ENCODE measurements at regions not wholly inside any gene's neighbourhood (a gene's known extent, or its start where the extent isn't known, plus 50 kb on each side); places are given as distances from the start of the nearest gene placed in this dataset.

DNA sequence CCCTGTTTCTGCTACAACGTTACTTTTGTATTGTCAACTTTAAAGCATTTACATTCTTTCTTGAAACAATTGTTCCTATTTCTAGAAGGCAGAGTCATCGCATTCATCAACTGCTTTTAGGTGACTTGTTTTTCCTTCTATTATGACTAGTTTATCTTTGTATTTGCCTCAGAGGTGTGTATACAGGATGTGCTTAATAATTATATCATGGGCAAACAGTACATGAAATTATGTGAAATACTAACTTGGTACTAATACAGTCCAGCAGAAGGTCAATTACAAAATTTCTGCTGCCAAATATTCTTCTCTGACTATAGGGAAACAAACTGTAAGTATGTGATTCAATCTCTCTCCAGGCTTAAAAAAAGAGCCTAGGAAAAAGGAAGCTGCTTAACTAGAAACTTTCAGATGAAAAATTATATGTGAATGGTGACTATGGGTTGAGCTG lies 101.6 kb downstream of the C4BPA start:
- Histone ChIP-seq H4K8ac (ENCODE audit: low read depth in 2 of 2, low read length in 2 of 2) (no peak overlapping the region), H3K9me3 (ENCODE audit: control insufficient read depth, insufficient read depth, low read length) (no peaks in the 10 kb centered on the region), H2BK5ac (ENCODE audit: low read depth, low read length, poor library complexity, severe bottlenecking) (no peak overlapping the region), H3K56ac (ENCODE audit: extremely low read depth, insufficient read depth, low read length) (no peak overlapping the region), H2AK9ac (replicated peaks; ENCODE audit: low read depth, low read length, poor library complexity) (no peak overlapping the region), H3K36me3 (ENCODE audit: control insufficient read depth, insufficient read depth, low read length) (no peaks in the 10 kb centered on the region), H3K4me2 (ENCODE audit: low read depth, low read length) (no peak overlapping the region), H3K14ac (replicated peaks; ENCODE audit: low read depth, low read length) (no peak overlapping the region), H2AK5ac (ENCODE audit: low read depth, low read length) (no peak overlapping the region), H4K20me1 (ENCODE audit: insufficient read depth, low read length) (no peaks in the 10 kb centered on the region), H3K9ac (ENCODE audit: low read depth, low read length) (no peak overlapping the region), H3K27ac (ENCODE audit: insufficient read depth, low read length) (no peak overlapping the region), H4K5ac (ENCODE audit: low read depth, low read length) (no peak overlapping the region), H2BK20ac (ENCODE audit: low read depth, low read length) (no peak overlapping the region), H3K79me1 (ENCODE audit: low read depth in 1 of 2, low read length in 2 of 2) (no peaks in the 10 kb centered on the region), H3K4me1 (ENCODE audit: control insufficient read depth, insufficient read depth, low read length) (no peaks in the 10 kb centered on the region), H2BK120ac (ENCODE audit: low read depth, low read length) (no peak overlapping the region), H3K27me3 (ENCODE audit: control insufficient read depth, insufficient read depth, low read length) (no peaks in the 10 kb centered on the region), H2AFZ (replicated peaks; ENCODE audit: low read length, poor library complexity) (no peak overlapping the region), H3K9me1 (ENCODE audit: insufficient read depth, low read length) (no peaks in the 10 kb centered on the region), H3K23ac (ENCODE audit: low read depth, low read length) (no peak overlapping the region), H3K18ac (ENCODE audit: low read depth, low read length) (no peak overlapping the region), H3K4ac (ENCODE audit: low read depth, low read length) (no peak overlapping the region), H3K4me3 (ENCODE audit: insufficient read depth, low read depth, low read length) (no peak overlapping the region), H4K91ac (ENCODE audit: insufficient read depth, low read depth, low read length) (no peak overlapping the region), H2BK15ac (ENCODE audit: low read depth, low read length) (no peak overlapping the region)
- dilution Hi-C loops (cut with HindIII; ENCODE audit: low sequenced_read_pairs, unreplicated experiment) (no loop called here), intact Hi-C loops (cut with micrococcal nuclease) (no loop called here), in situ Hi-C loops (cut with MboI; ENCODE audit: low sequenced_read_pairs) (no loop called here)
- ATAC-seq (ENCODE audit: low read depth) (no peak), DNase-seq (no peak)
- BruUV-seq (replicated peaks), result no TSS peak
- no peak for TF ChIP-seq POLR2A (IDR thresholded peaks at IDR 0.05; ENCODE audit: low read depth, low read length)
- TF ChIP-seq RCOR1 (IDR thresholded peaks at IDR 0.05; ENCODE audit: insufficient replicate concordance, low read length), result no peak
- no peak for TF ChIP-seq MAFK (IDR thresholded peaks at IDR 0.05; ENCODE audit: low read depth, low read length)
- TF ChIP-seq CHD1 (IDR thresholded peaks at IDR 0.05; ENCODE audit: low read depth, low read length), result no peak
- TF ChIP-seq RFX5 (IDR thresholded peaks at IDR 0.05; ENCODE audit: low read depth, low read length), result no peak
- TF ChIP-seq MAZ (IDR thresholded peaks at IDR 0.05; ENCODE audit: borderline replicate concordance, low read depth, low read length), result no peak
- TF ChIP-seq CEBPB (IDR thresholded peaks at IDR 0.05; ENCODE audit: low read depth, low read length), result no peak
- no peak for TF ChIP-seq NFE2L2 (IDR thresholded peaks at IDR 0.05; ENCODE audit: low read depth, low read length)
- no peak for TF ChIP-seq FOS (IDR thresholded peaks at IDR 0.05; ENCODE audit: low read depth, low read length)
- TF ChIP-seq BHLHE40 (IDR thresholded peaks at IDR 0.05; ENCODE audit: low read depth, low read length), result no peak
- no peak for TF ChIP-seq RAD21 (IDR thresholded peaks at IDR 0.05; ENCODE audit: low read length)
- TF ChIP-seq CTCF (conservative IDR thresholded peaks at IDR 0.05; ENCODE audit: low read depth, low read length), result no peak
- TF ChIP-seq, protein P1, sequence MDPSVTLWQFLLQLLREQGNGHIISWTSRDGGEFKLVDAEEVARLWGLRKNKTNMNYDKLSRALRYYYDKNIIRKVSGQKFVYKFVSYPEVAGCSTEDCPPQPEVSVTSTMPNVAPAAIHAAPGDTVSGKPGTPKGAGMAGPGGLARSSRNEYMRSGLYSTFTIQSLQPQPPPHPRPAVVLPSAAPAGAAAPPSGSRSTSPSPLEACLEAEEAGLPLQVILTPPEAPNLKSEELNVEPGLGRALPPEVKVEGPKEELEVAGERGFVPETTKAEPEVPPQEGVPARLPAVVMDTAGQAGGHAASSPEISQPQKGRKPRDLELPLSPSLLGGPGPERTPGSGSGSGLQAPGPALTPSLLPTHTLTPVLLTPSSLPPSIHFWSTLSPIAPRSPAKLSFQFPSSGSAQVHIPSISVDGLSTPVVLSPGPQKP (IDR thresholded peaks at IDR 0.05; ENCODE audit: borderline replicate concordance, low read depth, low read length), result no peak
- no peak for TF ChIP-seq SMC3 (IDR thresholded peaks at IDR 0.05; ENCODE audit: low read depth, low read length)
- TF ChIP-seq MXI1 (IDR thresholded peaks at IDR 0.05; ENCODE audit: borderline replicate concordance, low read depth, low read length), result no peak
- no CpG with 5 or more reads among the region's 2 CpGs for WGBS, 2 experiments (ENCODE audit: extremely low coverage in 2 of 2, insufficient read length in 1 of 2)
- CTCF ChIA-PET, result no interaction called here
- POLR2A ChIA-PET (ENCODE audit: unreplicated experiment), result no interaction called here
